ENCODE measurements at regions not wholly inside any gene's neighbourhood (a gene's known extent, or its start where the extent isn't known, plus 50 kb on each side); places are given as distances from the start of the nearest gene placed in this dataset.

DNA sequence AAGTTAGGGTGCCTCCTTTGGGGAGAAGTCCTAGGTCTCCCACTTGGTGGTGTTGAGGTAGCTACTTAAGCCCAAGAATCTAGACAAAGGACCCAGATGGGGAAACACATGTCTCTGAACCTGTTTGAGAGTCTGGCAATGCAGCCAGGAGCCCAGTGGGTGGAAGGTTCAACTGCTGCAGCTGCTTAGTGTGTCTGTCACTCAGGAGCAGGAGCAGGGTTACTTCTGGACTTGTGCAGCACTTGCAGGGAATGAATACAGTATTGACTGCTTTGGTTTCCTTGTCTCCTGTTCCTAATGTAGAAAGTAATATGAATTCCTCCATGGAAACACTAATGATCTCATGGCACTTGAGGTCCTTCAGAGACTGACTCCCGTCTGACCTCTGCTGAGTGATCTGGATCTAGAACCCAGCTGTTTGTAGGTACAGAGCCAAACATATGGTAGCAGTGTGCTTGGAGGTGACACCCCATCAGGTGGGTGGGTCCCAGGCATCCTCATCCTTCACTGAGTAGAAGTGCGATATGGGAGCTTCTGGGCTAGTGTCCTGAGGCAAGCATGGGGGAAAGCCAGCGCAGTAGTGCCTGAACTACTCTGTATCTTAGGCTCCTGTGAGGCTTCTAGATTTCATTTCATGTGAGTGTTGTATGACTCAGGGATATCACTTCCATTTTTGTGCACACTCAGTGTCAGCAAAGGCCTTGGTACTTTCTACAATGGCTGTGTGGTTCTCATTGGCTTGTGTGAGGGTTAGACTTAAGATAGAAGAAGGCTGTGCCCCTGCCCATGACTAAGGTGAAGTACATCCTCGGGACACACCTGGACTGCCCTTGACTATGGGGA is 85.0 kb upstream of the WDR1 start:
- TF ChIP-seq CTCF (CRISPR knock-in tag; IDR thresholded peaks at IDR 0.05), result no peak
- no peak for TF ChIP-seq DNMT3B (CRISPR knock-in tag; conservative IDR thresholded peaks at IDR 0.05)
- TF ChIP-seq ZNF333 (CRISPR knock-in tag; IDR thresholded peaks at IDR 0.05; ENCODE audit: borderline replicate concordance), result no peak
- no peak for TF ChIP-seq XBP1 (CRISPR knock-in tag; IDR thresholded peaks at IDR 0.05)
